GM23338 (cell line): ENCODE measurements at regions not wholly inside any gene's neighbourhood (a gene's known extent, or its start where the extent isn't known, plus 50 kb on each side); places are given as distances from the start of the nearest gene placed in this dataset.

Source experiments
- ATAC-seq: fragments of 200-7000 bp; cut with Tn5 transposase; 3 replicates; pipeline ENCODE4 v1.9.1; 2020
- DNase-seq: peaks from one replicate; pipeline ENCODE4 v3.0.0-alpha.2; 2015; ENCODE audit warnings: low spot score
- H2AFZ ChIP-seq: fragments of 200-600 bp; sonication (generic); 2 replicates; pipeline ENCODE4 v1.8.0; 2016; ENCODE audit warnings: antibody characterized with exemption, mild to moderate bottlenecking, moderate library complexity
- H3F3A ChIP-seq: fragments of 200-600 bp; sonication (generic); replicated peaks from 2 replicates; pipeline ENCODE4 v1.8.0; 2017; ENCODE audit warnings: antibody characterized with exemption, mixed run types, low read depth
- H3K27ac ChIP-seq: fragments of 200-600 bp; sonication (generic); 2 replicates; pipeline ENCODE4 v1.6.1; 2016; ENCODE audit warnings: low read depth
- H3K27me3 ChIP-seq: fragments of 200-600 bp; sonication (generic); 2 replicates; pipeline ENCODE4 v1.8.0; 2016; ENCODE audit warnings: mild to moderate bottlenecking, mixed run types, moderate library complexity; ENCODE audit not compliant: insufficient read depth
- H3K36me3 ChIP-seq: fragments of 200-600 bp; sonication (generic); 2 replicates; pipeline ENCODE4 v1.8.0; 2016; ENCODE audit warnings: mild to moderate bottlenecking; ENCODE audit not compliant: insufficient read depth
- H3K4me1 ChIP-seq: fragments of 200-600 bp; sonication (generic); 2 replicates; pipeline ENCODE4 v1.8.0; 2016; ENCODE audit warnings: mild to moderate bottlenecking, moderate library complexity; ENCODE audit not compliant: insufficient read depth
- H3K4me2 ChIP-seq: fragments of 200-600 bp; sonication (generic); 2 replicates; pipeline ENCODE4 v1.7.1; 2017; ENCODE audit warnings: mixed run types
- H3K4me3 ChIP-seq: fragments of 200-600 bp; sonication (generic); 2 replicates; pipeline ENCODE4 v1.6.1; 2016; ENCODE audit warnings: mixed run types
- H3K79me2 ChIP-seq: fragments of 200-600 bp; sonication (generic); replicated peaks from 2 replicates; pipeline ENCODE4 v1.8.0; 2017; ENCODE audit warnings: mild to moderate bottlenecking; ENCODE audit not compliant: insufficient read depth
- H3K9me2 ChIP-seq: fragments of 200-600 bp; sonication (generic); 2 replicates; pipeline ENCODE4 v1.8.0; 2017; ENCODE audit not compliant: insufficient read depth
- H4K20me1 ChIP-seq: fragments of 200-600 bp; sonication (generic); replicated peaks from 2 replicates; pipeline ENCODE4 v1.8.0; 2017; ENCODE audit warnings: mild to moderate bottlenecking; ENCODE audit not compliant: insufficient read depth
- H3K27ac Mint-ChIP-seq: 2 replicates; pipeline ENCODE4 v1.8.0; 2020; ENCODE audit warnings: inconsistent platforms, mild to moderate bottlenecking, moderate library complexity, mixed read lengths
- H3K27me3 Mint-ChIP-seq: 3 replicates; pipeline ENCODE4 v1.8.0; 2022; ENCODE audit warnings: low read depth, mild to moderate bottlenecking, moderate library complexity, mixed read lengths, inconsistent platforms; ENCODE audit not compliant: insufficient read depth, poor library complexity
- H3K36me3 Mint-ChIP-seq: 3 replicates; pipeline ENCODE4 v1.8.0; 2021; ENCODE audit warnings: low read depth, mild to moderate bottlenecking, inconsistent platforms, moderate library complexity, mixed read lengths
- H3K4me1 Mint-ChIP-seq: 3 replicates; pipeline ENCODE4 v1.8.0; 2020; ENCODE audit warnings: mild to moderate bottlenecking, inconsistent platforms, mixed read lengths
- H3K4me3 Mint-ChIP-seq: 3 replicates; pipeline ENCODE4 v1.8.0; 2021; ENCODE audit warnings: moderate library complexity, mild to moderate bottlenecking, inconsistent platforms, mixed read lengths
- H3K9me3 Mint-ChIP-seq: 3 replicates; pipeline ENCODE4 v1.8.0; 2020; ENCODE audit warnings: moderate library complexity, mild to moderate bottlenecking, inconsistent platforms, mixed read lengths
- CREB1 ChIP-seq: fragments of 250-450 bp; sonication (Bioruptor Pico); IDR thresholded peaks from 2 replicates; pipeline ENCODE4 v1.5.0; 2020; ENCODE audit warnings: low read depth, mild to moderate bottlenecking, moderate library complexity
- EZH2 ChIP-seq: fragments of 200-600 bp; sonication (generic); IDR thresholded peaks from one replicate; pipeline ENCODE4 v1.8.0; 2017; ENCODE audit warnings: antibody characterized with exemption, mild to moderate bottlenecking, low read depth; ENCODE audit not compliant: unreplicated experiment
- EZH2phosphoT487 ChIP-seq: fragments of 200-600 bp; sonication (generic); IDR thresholded peaks from one replicate; pipeline ENCODE4 v1.8.1; 2018; ENCODE audit warnings: antibody characterized with exemption; ENCODE audit not compliant: unreplicated experiment
- JUNB ChIP-seq: IDR thresholded peaks from one replicate; pipeline ENCODE4 v1.6.1; 2016; ENCODE audit warnings: antibody characterized with exemption; ENCODE audit not compliant: unreplicated experiment
- NANOG ChIP-seq: IDR thresholded peaks from 2 replicates; pipeline ENCODE4 v1.6.1; 2016; ENCODE audit warnings: antibody characterized with exemption, borderline replicate concordance
- POLR2AphosphoS5 ChIP-seq: IDR thresholded peaks from 2 replicates; pipeline ENCODE4 v1.6.1; 2016; ENCODE audit warnings: antibody characterized with exemption, low read depth
- STAT1 ChIP-seq: IDR thresholded peaks from one replicate; pipeline ENCODE4 v1.6.1; 2016; ENCODE audit warnings: antibody characterized with exemption; ENCODE audit not compliant: unreplicated experiment
- ZNF114 ChIP-seq: fragments of 250-450 bp; sonication (Bioruptor Pico); IDR thresholded peaks from 2 replicates; pipeline ENCODE4 v1.5.0; 2020; ENCODE audit warnings: mild to moderate bottlenecking, moderate library complexity
- ZNF331 ChIP-seq: fragments of 250-450 bp; sonication (Bioruptor Pico); IDR thresholded peaks from 2 replicates; pipeline ENCODE4 v1.5.0; 2020; ENCODE audit warnings: low read depth, mild to moderate bottlenecking, moderate library complexity
- TF ChIP-seq, protein P1 (sequence below): IDR thresholded peaks from 2 replicates; pipeline ENCODE4 v1.6.1; 2016; ENCODE audit warnings: antibody characterized with exemption
- TF ChIP-seq, protein P2 (sequence below), 2 experiments: fragments of 200-600 bp in 1 of 2; sonication (generic) in 1 of 2; conservative IDR thresholded peaks; 2 replicates each; pipeline versions ENCODE4 v1.5.1 to v1.6.1; 2016 to 2017; ENCODE audit warnings: antibody characterized with exemption in 2 of 2, low read depth in 2 of 2, mild to moderate bottlenecking in 2 of 2, moderate library complexity in 1 of 2
- TF ChIP-seq, protein P3 (sequence below): fragments of 250-450 bp; sonication (Bioruptor Pico); IDR thresholded peaks from 2 replicates; pipeline ENCODE4 v1.5.0; 2020; ENCODE audit warnings: mild to moderate bottlenecking, moderate library complexity
- TF ChIP-seq, protein P4 (sequence below): IDR thresholded peaks from one replicate; pipeline ENCODE4 v1.6.1; 2018; ENCODE audit warnings: antibody characterized with exemption; ENCODE audit not compliant: unreplicated experiment

DNA sequence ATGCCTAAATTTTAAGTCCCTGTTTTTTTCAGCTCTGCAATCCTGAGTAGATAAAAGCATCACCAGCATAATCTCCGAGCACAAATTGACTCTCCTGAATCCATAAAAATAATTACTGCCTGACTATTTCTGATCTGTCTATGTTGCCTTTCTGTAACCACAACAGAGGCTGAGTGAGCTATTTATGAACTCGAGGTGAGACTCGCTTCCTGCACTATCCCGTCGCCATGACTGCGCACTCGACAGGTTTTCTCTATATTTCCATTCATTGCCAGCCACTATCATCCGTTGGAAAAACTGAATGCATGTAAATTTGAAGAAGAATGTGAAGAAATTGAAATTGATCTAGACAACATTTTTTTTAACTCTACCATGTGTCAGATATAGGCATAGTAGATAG lies 897.2 kb downstream of the ADGRL2 start:
- Histone ChIP-seq H3K79me2 (no peaks in the 10 kb centered on the region), H2AFZ (no peak overlapping the region), H3K4me3 (no peak overlapping the region), H3K4me2 (no peak overlapping the region), H3K27ac (no peak overlapping the region), H4K20me1 (no peaks in the 10 kb centered on the region), H3K4me1 (no peaks in the 10 kb centered on the region), H3K9me2 (no peaks in the 10 kb centered on the region), H3K36me3 (no peaks in the 10 kb centered on the region), H3F3A (no peaks in the 10 kb centered on the region), H3K27me3 (no peaks in the 10 kb centered on the region)
- no peaks in the 10 kb centered on the region for H3K9me3 Mint-ChIP-seq
- DNase-seq, result no peak
- TF ChIP-seq POLR2AphosphoS5, result no peak
- TF ChIP-seq JUNB, result no peak
- no peak for TF ChIP-seq CREB1
- TF ChIP-seq STAT1, result no peak
- no peak for TF ChIP-seq ZNF114 (CRISPR knock-in tag)
- TF ChIP-seq, protein P1, sequence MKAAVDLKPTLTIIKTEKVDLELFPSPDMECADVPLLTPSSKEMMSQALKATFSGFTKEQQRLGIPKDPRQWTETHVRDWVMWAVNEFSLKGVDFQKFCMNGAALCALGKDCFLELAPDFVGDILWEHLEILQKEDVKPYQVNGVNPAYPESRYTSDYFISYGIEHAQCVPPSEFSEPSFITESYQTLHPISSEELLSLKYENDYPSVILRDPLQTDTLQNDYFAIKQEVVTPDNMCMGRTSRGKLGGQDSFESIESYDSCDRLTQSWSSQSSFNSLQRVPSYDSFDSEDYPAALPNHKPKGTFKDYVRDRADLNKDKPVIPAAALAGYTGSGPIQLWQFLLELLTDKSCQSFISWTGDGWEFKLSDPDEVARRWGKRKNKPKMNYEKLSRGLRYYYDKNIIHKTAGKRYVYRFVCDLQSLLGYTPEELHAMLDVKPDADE, result no peak
- TF ChIP-seq, protein P2, sequence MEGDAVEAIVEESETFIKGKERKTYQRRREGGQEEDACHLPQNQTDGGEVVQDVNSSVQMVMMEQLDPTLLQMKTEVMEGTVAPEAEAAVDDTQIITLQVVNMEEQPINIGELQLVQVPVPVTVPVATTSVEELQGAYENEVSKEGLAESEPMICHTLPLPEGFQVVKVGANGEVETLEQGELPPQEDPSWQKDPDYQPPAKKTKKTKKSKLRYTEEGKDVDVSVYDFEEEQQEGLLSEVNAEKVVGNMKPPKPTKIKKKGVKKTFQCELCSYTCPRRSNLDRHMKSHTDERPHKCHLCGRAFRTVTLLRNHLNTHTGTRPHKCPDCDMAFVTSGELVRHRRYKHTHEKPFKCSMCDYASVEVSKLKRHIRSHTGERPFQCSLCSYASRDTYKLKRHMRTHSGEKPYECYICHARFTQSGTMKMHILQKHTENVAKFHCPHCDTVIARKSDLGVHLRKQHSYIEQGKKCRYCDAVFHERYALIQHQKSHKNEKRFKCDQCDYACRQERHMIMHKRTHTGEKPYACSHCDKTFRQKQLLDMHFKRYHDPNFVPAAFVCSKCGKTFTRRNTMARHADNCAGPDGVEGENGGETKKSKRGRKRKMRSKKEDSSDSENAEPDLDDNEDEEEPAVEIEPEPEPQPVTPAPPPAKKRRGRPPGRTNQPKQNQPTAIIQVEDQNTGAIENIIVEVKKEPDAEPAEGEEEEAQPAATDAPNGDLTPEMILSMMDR (conservative IDR thresholded peaks at IDR 0.05; ENCODE audit: low read depth in 2 of 2), result no peak
- TF ChIP-seq, protein P3, sequence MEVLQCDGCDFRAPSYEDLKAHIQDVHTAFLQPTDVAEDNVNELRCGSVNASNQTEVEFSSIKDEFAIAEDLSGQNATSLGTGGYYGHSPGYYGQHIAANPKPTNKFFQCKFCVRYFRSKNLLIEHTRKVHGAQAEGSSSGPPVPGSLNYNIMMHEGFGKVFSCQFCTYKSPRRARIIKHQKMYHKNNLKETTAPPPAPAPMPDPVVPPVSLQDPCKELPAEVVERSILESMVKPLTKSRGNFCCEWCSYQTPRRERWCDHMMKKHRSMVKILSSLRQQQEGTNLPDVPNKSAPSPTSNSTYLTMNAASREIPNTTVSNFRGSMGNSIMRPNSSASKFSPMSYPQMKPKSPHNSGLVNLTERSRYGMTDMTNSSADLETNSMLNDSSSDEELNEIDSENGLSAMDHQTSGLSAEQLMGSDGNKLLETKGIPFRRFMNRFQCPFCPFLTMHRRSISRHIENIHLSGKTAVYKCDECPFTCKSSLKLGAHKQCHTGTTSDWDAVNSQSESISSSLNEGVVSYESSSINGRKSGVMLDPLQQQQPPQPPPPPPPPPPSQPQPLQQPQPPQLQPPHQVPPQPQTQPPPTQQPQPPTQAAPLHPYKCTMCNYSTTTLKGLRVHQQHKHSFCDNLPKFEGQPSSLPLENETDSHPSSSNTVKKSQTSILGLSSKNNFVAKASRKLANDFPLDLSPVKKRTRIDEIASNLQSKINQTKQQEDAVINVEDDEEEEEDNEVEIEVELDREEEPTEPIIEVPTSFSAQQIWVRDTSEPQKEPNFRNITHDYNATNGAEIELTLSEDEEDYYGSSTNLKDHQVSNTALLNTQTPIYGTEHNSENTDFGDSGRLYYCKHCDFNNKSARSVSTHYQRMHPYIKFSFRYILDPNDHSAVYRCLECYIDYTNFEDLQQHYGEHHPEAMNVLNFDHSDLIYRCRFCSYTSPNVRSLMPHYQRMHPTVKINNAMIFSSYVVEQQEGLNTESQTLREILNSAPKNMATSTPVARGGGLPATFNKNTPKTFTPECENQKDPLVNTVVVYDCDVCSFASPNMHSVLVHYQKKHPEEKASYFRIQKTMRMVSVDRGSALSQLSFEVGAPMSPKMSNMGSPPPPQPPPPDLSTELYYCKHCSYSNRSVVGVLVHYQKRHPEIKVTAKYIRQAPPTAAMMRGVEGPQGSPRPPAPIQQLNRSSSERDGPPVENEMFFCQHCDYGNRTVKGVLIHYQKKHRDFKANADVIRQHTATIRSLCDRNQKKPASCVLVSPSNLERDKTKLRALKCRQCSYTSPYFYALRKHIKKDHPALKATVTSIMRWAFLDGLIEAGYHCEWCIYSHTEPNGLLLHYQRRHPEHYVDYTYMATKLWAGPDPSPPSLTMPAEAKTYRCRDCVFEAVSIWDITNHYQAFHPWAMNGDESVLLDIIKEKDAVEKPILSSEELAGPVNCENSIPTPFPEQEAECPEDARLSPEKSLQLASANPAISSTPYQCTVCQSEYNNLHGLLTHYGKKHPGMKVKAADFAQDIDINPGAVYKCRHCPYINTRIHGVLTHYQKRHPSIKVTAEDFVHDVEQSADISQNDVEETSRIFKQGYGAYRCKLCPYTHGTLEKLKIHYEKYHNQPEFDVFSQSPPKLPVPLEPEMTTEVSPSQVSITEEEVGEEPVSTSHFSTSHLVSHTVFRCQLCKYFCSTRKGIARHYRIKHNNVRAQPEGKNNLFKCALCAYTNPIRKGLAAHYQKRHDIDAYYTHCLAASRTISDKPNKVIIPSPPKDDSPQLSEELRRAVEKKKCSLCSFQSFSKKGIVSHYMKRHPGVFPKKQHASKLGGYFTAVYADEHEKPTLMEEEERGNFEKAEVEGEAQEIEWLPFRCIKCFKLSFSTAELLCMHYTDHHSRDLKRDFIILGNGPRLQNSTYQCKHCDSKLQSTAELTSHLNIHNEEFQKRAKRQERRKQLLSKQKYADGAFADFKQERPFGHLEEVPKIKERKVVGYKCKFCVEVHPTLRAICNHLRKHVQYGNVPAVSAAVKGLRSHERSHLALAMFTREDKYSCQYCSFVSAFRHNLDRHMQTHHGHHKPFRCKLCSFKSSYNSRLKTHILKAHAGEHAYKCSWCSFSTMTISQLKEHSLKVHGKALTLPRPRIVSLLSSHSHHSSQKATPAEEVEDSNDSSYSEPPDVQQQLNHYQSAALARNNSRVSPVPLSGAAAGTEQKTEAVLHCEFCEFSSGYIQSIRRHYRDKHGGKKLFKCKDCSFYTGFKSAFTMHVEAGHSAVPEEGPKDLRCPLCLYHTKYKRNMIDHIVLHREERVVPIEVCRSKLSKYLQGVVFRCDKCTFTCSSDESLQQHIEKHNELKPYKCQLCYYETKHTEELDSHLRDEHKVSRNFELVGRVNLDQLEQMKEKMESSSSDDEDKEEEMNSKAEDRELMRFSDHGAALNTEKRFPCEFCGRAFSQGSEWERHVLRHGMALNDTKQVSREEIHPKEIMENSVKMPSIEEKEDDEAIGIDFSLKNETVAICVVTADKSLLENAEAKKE, result no peak
- TF ChIP-seq EZH2phosphoT487, result no peak
- TF ChIP-seq ZNF331 (CRISPR knock-in tag), result no peak
- TF ChIP-seq, protein P4, sequence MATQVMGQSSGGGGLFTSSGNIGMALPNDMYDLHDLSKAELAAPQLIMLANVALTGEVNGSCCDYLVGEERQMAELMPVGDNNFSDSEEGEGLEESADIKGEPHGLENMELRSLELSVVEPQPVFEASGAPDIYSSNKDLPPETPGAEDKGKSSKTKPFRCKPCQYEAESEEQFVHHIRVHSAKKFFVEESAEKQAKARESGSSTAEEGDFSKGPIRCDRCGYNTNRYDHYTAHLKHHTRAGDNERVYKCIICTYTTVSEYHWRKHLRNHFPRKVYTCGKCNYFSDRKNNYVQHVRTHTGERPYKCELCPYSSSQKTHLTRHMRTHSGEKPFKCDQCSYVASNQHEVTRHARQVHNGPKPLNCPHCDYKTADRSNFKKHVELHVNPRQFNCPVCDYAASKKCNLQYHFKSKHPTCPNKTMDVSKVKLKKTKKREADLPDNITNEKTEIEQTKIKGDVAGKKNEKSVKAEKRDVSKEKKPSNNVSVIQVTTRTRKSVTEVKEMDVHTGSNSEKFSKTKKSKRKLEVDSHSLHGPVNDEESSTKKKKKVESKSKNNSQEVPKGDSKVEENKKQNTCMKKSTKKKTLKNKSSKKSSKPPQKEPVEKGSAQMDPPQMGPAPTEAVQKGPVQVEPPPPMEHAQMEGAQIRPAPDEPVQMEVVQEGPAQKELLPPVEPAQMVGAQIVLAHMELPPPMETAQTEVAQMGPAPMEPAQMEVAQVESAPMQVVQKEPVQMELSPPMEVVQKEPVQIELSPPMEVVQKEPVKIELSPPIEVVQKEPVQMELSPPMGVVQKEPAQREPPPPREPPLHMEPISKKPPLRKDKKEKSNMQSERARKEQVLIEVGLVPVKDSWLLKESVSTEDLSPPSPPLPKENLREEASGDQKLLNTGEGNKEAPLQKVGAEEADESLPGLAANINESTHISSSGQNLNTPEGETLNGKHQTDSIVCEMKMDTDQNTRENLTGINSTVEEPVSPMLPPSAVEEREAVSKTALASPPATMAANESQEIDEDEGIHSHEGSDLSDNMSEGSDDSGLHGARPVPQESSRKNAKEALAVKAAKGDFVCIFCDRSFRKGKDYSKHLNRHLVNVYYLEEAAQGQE, result no peak
- no peak for TF ChIP-seq NANOG
- TF ChIP-seq EZH2, result no peak
- no peak overlapping the region for H3K4me3 Mint-ChIP-seq
- no peaks in the 10 kb centered on the region for H3K27me3 Mint-ChIP-seq
- H3K36me3 Mint-ChIP-seq, result no peaks in the 10 kb centered on the region
- no peak overlapping the region for H3K27ac Mint-ChIP-seq
- no peak for ATAC-seq
- no peaks in the 10 kb centered on the region for H3K4me1 Mint-ChIP-seq
